Stomach (tissue), 8 donors: ENCODE measurements at regions not wholly inside any gene's neighbourhood (a gene's known extent, or its start where the extent isn't known, plus 50 kb on each side); places are given as distances from the start of the nearest gene placed in this dataset.
"Not testable (repeated sequence)": the region's sequence is repeated elsewhere in the genome, so short reads cannot be mapped to it uniquely, and the experiment has no call there.

Experiments used
- DNase-seq, 2 donors: peaks; one replicate each; pipeline versions ENCODE4 v3.0.0 to v3.0.0-alpha.2; 2013 to 2019
- H3K27ac ChIP-seq, 5 donors: fragments of 200-600 bp in 4 of 5; sonication (generic) in 4 of 5; one replicate each; pipeline ENCODE4 v1.5.1; 2013 to 2019; ENCODE audit warnings: mild to moderate bottlenecking in 1 of 5, moderate library complexity in 1 of 5
- H3K27me3 ChIP-seq, 3 donors: fragments of 200-600 bp; sonication (generic); one replicate each; pipeline ENCODE4 v1.5.1; 2017 to 2019; ENCODE audit warnings: mixed run types in 1 of 3
- H3K36me3 ChIP-seq, 4 donors: fragments of 200-600 bp; sonication (generic); 1 replicate in 3 of 4; 2 replicates in 1 of 4; pipeline ENCODE4 v1.5.1; 2016 to 2019
- H3K4me1 ChIP-seq, 4 donors: fragments of 200-600 bp; sonication (generic); one replicate each; pipeline ENCODE4 v1.5.1; 2016 to 2019
- H3K4me3 ChIP-seq, 4 donors: fragments of 200-600 bp; sonication (generic) in 3 of 4; one replicate each; pipeline ENCODE4 v1.5.1; 2016 to 2019; ENCODE audit warnings: mild to moderate bottlenecking in 1 of 4
- H3K9me3 ChIP-seq, 4 donors: fragments of 200-600 bp; sonication (generic); one replicate each; pipeline ENCODE4 v1.5.1; 2016 to 2019
- CTCF ChIP-seq, 7 experiments: fragments of 450-650 bp in 4 of 7; fragments of 200-600 bp in 3 of 7; sonication (generic) in 3 of 7; IDR thresholded peaks; one replicate each; pipeline ENCODE4 v1.5.1; 2016 to 2019; ENCODE audit warnings: antibody characterized with exemption in 7 of 7, control low read depth in 2 of 7, mild to moderate bottlenecking in 1 of 7
- EP300 ChIP-seq: sonication (generic); formaldehyde crosslinking; IDR thresholded peaks from one replicate; pipeline ENCODE4 v1.6.1; 2017; ENCODE audit warnings: antibody characterized with exemption
- POLR2A ChIP-seq, 4 donors: fragments of 450-650 bp; IDR thresholded peaks; one replicate each; pipeline ENCODE4 v1.6.1; 2016; ENCODE audit warnings: antibody characterized with exemption in 4 of 4, control low read depth in 2 of 4, mild to moderate bottlenecking in 1 of 4, moderate library complexity in 1 of 4
- POLR2AphosphoS5 ChIP-seq, 3 donors: sonication (generic); formaldehyde crosslinking; IDR thresholded peaks; one replicate each; pipeline ENCODE4 v1.6.1; 2016; ENCODE audit warnings: antibody characterized with exemption in 3 of 3
- WGBS, 5 donors: extraction: QIAGEN DNeasy Blood & Tissue Kit in 3 of 5; methylation state at CpG; one replicate each; pipeline versions ENCODE4 v1.1.5 to v1.1.7; 2013 to 2018; 5-methylcytosine and 5-hydroxymethylcytosine counted together
- intact Hi-C: fragments of 100-400 bp; cut with DNase I; formaldehyde crosslinking; loops from one replicate; pipeline ENCODE4 v1.15.1; 2023; ENCODE audit warnings: low total_unique reads
- donor health status: healthy with polysubstance abuse.
- donor health status: Bipolar disorder and iron deficiency.
- donor health status: healthy.

GRCh38 chr2:64889803-64890202, 99.4 kb upstream of the SLC1A4 start:
- Histone ChIP-seq H3K27ac (no peak overlapping the region), H3K9me3 (peaks cover 0 to 13% (median 3%) of the 10 kb centered on the region in 4 donors), H3K4me1 (no peaks in the 10 kb centered on the region), H3K27me3 (peaks cover 0 to 9% (median 0%) of the 10 kb centered on the region in 3 donors), H3K36me3 (no peaks in the 10 kb centered on the region), H3K4me3 (no peak overlapping the region)
- intact Hi-C loops: no loop called here
- TF ChIP-seq POLR2A (IDR thresholded peaks at IDR 0.05): no peak
- no peak for TF ChIP-seq EP300
- no peak for TF ChIP-seq CTCF (IDR thresholded peaks at IDR 0.05)
- no peak for TF ChIP-seq POLR2AphosphoS5 (IDR thresholded peaks at IDR 0.05)
- no peak for DNase-seq
- 71 to 85% (median 79%) methylated on average over 4 of the region's 4 CpGs for WGBS, 5 donors

- H3K4me3 ChIP-seq, H3K9me3 ChIP-seq, DNase-seq, intact Hi-C loops, H3K27ac ChIP-seq, H3K36me3 ChIP-seq, H3K4me1 ChIP-seq, H3K27me3 ChIP-seq: not testable (repeated sequence)
- WGBS, 5 donors: 89 to 94% (median 92%) methylated on average over 3 of the region's 3 CpGs
Observed at GRCh38 chr2:64896572-64896971, 92.6 kb upstream of the SLC1A4 start.

- Histone ChIP-seq H3K27me3 (no peaks in the 10 kb centered on the region), H3K4me3 (no peak overlapping the region), H3K4me1 (peaks cover 0 to 7% (median 4%) of the 10 kb centered on the region in 4 donors), H3K36me3 (no peaks in the 10 kb centered on the region), H3K27ac (no peak overlapping the region), H3K9me3 (no peaks in the 10 kb centered on the region)
- TF ChIP-seq POLR2AphosphoS5 (IDR thresholded peaks at IDR 0.05) (no peak), POLR2A (IDR thresholded peaks at IDR 0.05) (no peak), EP300 (no peak), CTCF (IDR thresholded peaks at IDR 0.05) (no peak)
- intact Hi-C loops: no loop called here
- no peak for DNase-seq
- whole genome bisulfite sequencing, 5 donors: 81 to 87% (median 86%) methylated on average over 22 to 37 of the region's 37 CpGs
Observed at GRCh38 chr2:64899081-64899865, 89.9 kb upstream of the SLC1A4 start.

GRCh38 chr2:64899876-64900275, 89.3 kb upstream of the SLC1A4 start:
- H3K36me3 ChIP-seq, H3K27ac ChIP-seq, H3K4me3 ChIP-seq, H3K9me3 ChIP-seq, H3K27me3 ChIP-seq, DNase-seq, intact Hi-C loops: not testable (repeated sequence)
- H3K4me1 ChIP-seq: peaks cover 3 to 13% (median 10%) of the 10 kb centered on the region in 4 donors
- 86 to 95% (median 88%) methylated on average over 6 of the region's 6 CpGs for WGBS, 5 donors

GRCh38 chr2:64904413-64905329, 84.5 kb upstream of the SLC1A4 start:
- 32 to 47% (median 39%) methylated on average over 11 of the region's 11 CpGs for WGBS, 5 donors

More at GRCh38 chr2:64904413-64905329, 84.5 kb upstream of the SLC1A4 start:
- DNase-seq: no peak
- Histone ChIP-seq H3K36me3 (no peaks in the 10 kb centered on the region), H3K9me3 (no peaks in the 10 kb centered on the region), H3K4me1 (peaks cover 13 to 23% (median 18%) of the 10 kb centered on the region in 4 donors), H3K4me3 (no peak overlapping the region), H3K27ac (no peak overlapping the region), H3K27me3 (no peaks in the 10 kb centered on the region)
- TF ChIP-seq POLR2AphosphoS5 (IDR thresholded peaks at IDR 0.05): no peak
- TF ChIP-seq POLR2A (IDR thresholded peaks at IDR 0.05): no peak
- no peak for TF ChIP-seq EP300
- TF ChIP-seq CTCF (IDR thresholded peaks at IDR 0.05): no peak
- intact Hi-C loops: no loop called here
